Mesenchymal stem cell (in vitro differentiated cells and primary cell): ENCODE measurements at regions not wholly inside any gene's neighbourhood (a gene's known extent, or its start where the extent isn't known, plus 50 kb on each side); places are given as distances from the start of the nearest gene placed in this dataset.

ENCODE experiments used
- DNase-seq: peaks from one replicate; pipeline ENCODE4 v3.0.0-alpha.2; 2013
- H2AFZ ChIP-seq: one replicate; pipeline ENCODE4 v1.6.1; 2013; ENCODE audit warnings: low read depth, mild to moderate bottlenecking, control low read depth, inconsistent platforms, low read length, moderate library complexity
- H2AK5ac ChIP-seq: 2 replicates; pipeline ENCODE4 v1.6.1; 2013; ENCODE audit warnings: low read length, moderate library complexity, mild to moderate bottlenecking, inconsistent platforms; ENCODE audit not compliant: severe bottlenecking
- H2BK120ac ChIP-seq: one replicate; pipeline ENCODE4 v1.6.1; 2013; ENCODE audit warnings: low read depth, mild to moderate bottlenecking, inconsistent platforms, low read length, moderate library complexity
- H2BK12ac ChIP-seq, 2 experiments: one replicate each; pipeline ENCODE4 v1.6.1; 2013; ENCODE audit warnings: inconsistent platforms in 2 of 2, low read length in 2 of 2, mild to moderate bottlenecking in 2 of 2, moderate library complexity in 2 of 2, control low read depth in 1 of 2
- H2BK15ac ChIP-seq: one replicate; pipeline ENCODE4 v1.6.1; 2013; ENCODE audit warnings: mild to moderate bottlenecking, low read depth, inconsistent platforms; ENCODE audit not compliant: poor library complexity, severe bottlenecking
- H2BK5ac ChIP-seq: 2 replicates; pipeline ENCODE4 v1.6.1; 2013; ENCODE audit warnings: low read depth, mild to moderate bottlenecking, low read length, control low read depth, inconsistent platforms; ENCODE audit not compliant: poor library complexity, severe bottlenecking
- H3K14ac ChIP-seq, 2 experiments: one replicate each; pipeline ENCODE4 v1.6.1; 2013; ENCODE audit warnings: inconsistent platforms in 2 of 2, low read length in 2 of 2, control low read depth in 1 of 2, mild to moderate bottlenecking in 1 of 2, moderate library complexity in 1 of 2
- H3K18ac ChIP-seq, 2 experiments: one replicate each; pipeline ENCODE4 v1.6.1; 2013; ENCODE audit warnings: inconsistent platforms in 2 of 2, low read length in 2 of 2, control low read depth in 1 of 2, low read depth in 1 of 2, mild to moderate bottlenecking in 1 of 2
- H3K23ac ChIP-seq, 2 experiments: one replicate each; pipeline ENCODE4 v1.6.1; 2013; ENCODE audit warnings: inconsistent platforms in 2 of 2, low read length in 2 of 2, mild to moderate bottlenecking in 2 of 2, moderate library complexity in 2 of 2, control low read depth in 1 of 2
- H3K27ac ChIP-seq: 2 replicates; pipeline ENCODE4 v1.5.1; 2013; ENCODE audit warnings: mild to moderate bottlenecking, moderate library complexity, low read length, control low read depth, inconsistent platforms; ENCODE audit not compliant: poor library complexity, severe bottlenecking
- H3K27me3 ChIP-seq, 2 experiments: 2 replicates each; pipeline versions ENCODE4 v1.6.1 to v1.7.0; 2013; ENCODE audit warnings: low read length in 2 of 2, mild to moderate bottlenecking in 2 of 2, moderate library complexity in 2 of 2, control low read depth in 1 of 2, inconsistent platforms in 1 of 2; ENCODE audit not compliant: control insufficient read depth in 1 of 2, insufficient read depth in 1 of 2
- H3K36me3 ChIP-seq, 2 experiments: 2 replicates each; pipeline versions ENCODE4 v1.6.1 to v1.7.0; 2013; ENCODE audit warnings: low read length in 2 of 2, control low read depth in 1 of 2, inconsistent platforms in 1 of 2, low read depth in 1 of 2, mild to moderate bottlenecking in 1 of 2; ENCODE audit not compliant: insufficient read depth in 2 of 2, control insufficient read depth in 1 of 2
- H3K4ac ChIP-seq, 2 experiments: one replicate each; pipeline ENCODE4 v1.6.1; 2013; ENCODE audit warnings: inconsistent platforms in 2 of 2, low read length in 2 of 2, mild to moderate bottlenecking in 2 of 2, moderate library complexity in 2 of 2, control low read depth in 1 of 2, low read depth in 1 of 2
- H3K4me1 ChIP-seq: 2 replicates; pipeline ENCODE4 v1.6.1; 2013; ENCODE audit warnings: low read depth, low read length, control low read depth; ENCODE audit not compliant: control insufficient read depth, insufficient read depth
- H3K4me2 ChIP-seq: 2 replicates; pipeline ENCODE4 v1.6.1; 2013; ENCODE audit warnings: low read length, mild to moderate bottlenecking, inconsistent platforms; ENCODE audit not compliant: poor library complexity, severe bottlenecking
- H3K4me3 ChIP-seq, 2 experiments: 2 replicates each; pipeline versions ENCODE4 v1.5.1 to v1.7.0; 2013; ENCODE audit warnings: low read length in 2 of 2, mild to moderate bottlenecking in 2 of 2, control low read depth in 1 of 2, low read depth in 1 of 2; ENCODE audit not compliant: insufficient read depth in 1 of 2
- H3K79me1 ChIP-seq: replicated peaks from 2 replicates; pipeline ENCODE4 v1.6.1; 2013; ENCODE audit warnings: mild to moderate bottlenecking, control low read depth, low read length, inconsistent platforms; ENCODE audit not compliant: poor library complexity, severe bottlenecking
- H3K9ac ChIP-seq: 2 replicates; pipeline ENCODE4 v1.7.0; 2013; ENCODE audit warnings: mild to moderate bottlenecking, low read length, moderate library complexity
- H3K9me3 ChIP-seq: 2 replicates; pipeline ENCODE4 v1.7.0; 2013; ENCODE audit warnings: mild to moderate bottlenecking, low read length; ENCODE audit not compliant: control insufficient read depth
- H4K8ac ChIP-seq: one replicate; pipeline ENCODE4 v1.6.1; 2013; ENCODE audit warnings: inconsistent platforms, mild to moderate bottlenecking, low read length, moderate library complexity
- H4K91ac ChIP-seq: one replicate; pipeline ENCODE4 v1.6.1; 2013; ENCODE audit warnings: mild to moderate bottlenecking, low read length, inconsistent platforms
- WGBS: methylation state at CpG from one replicate; pipeline ENCODE4 v1.1.7; 2013; ENCODE audit warnings: mixed read lengths; 5-methylcytosine and 5-hydroxymethylcytosine counted together

GRCh38 chr11:92340839-92341238, 116.2 kb downstream of the FAT3 start:
- 89% methylated on average over 6 of the region's 6 CpGs for WGBS
- Histone ChIP-seq H2AK5ac (no peak overlapping the region), H3K79me1 (no peaks in the 10 kb centered on the region), H3K14ac (no peak overlapping the region), H3K9ac (no peak overlapping the region), H3K4me3 (no peak overlapping the region), H3K18ac (no peak overlapping the region), H2BK5ac (no peak overlapping the region), H3K4ac (no peak overlapping the region), H3K23ac (no peak overlapping the region), H3K4me1 (no peaks in the 10 kb centered on the region), H2BK12ac (no peak overlapping the region), H2BK120ac (no peak overlapping the region), H3K4me2 (no peak overlapping the region), H2AFZ (no peak overlapping the region), H2BK15ac (no peak overlapping the region), H3K27ac (no peak overlapping the region), H3K36me3 (no peaks in the 10 kb centered on the region), H3K9me3 (no peaks in the 10 kb centered on the region), H4K91ac (no peak overlapping the region), H4K8ac (no peak overlapping the region), H3K27me3 (no peaks in the 10 kb centered on the region)
- no peak for DNase-seq

- Histone ChIP-seq H2AFZ (no peak overlapping the region), H3K79me1 (no peaks in the 10 kb centered on the region), H3K14ac (no peak overlapping the region), H2BK5ac (no peak overlapping the region), H3K27ac (no peak overlapping the region), H3K9me3 (no peaks in the 10 kb centered on the region), H3K9ac (no peak overlapping the region), H3K4me1 (no peaks in the 10 kb centered on the region), H3K36me3 (no peaks in the 10 kb centered on the region), H2AK5ac (no peak overlapping the region), H3K27me3 (no peaks in the 10 kb centered on the region), H3K4me3 (no peak overlapping the region), H3K4me2 (no peak overlapping the region), H2BK15ac (no peak overlapping the region), H3K23ac (no peak overlapping the region), H2BK12ac (no peak overlapping the region), H4K91ac (no peak overlapping the region), H4K8ac (no peak overlapping the region), H3K4ac (no peak overlapping the region), H3K18ac (no peak overlapping the region), H2BK120ac (no peak overlapping the region)
- WGBS = 84% methylated on average over 8 of the region's 9 CpGs
- no peak for DNase-seq
These were observed 117.6 kb downstream of the FAT3 start for GRCh38 chr11:92342034-92342720.

GRCh38 chr11:92342886-92343285, 118.3 kb downstream of the FAT3 start:
- no peak overlapping the region for H2BK15ac ChIP-seq
- H3K36me3 ChIP-seq = no peaks in the 10 kb centered on the region
- H3K4me2 ChIP-seq = no peak overlapping the region
- H3K4ac ChIP-seq = no peak overlapping the region
- H3K9ac ChIP-seq = no peak overlapping the region
- H3K27me3 ChIP-seq = no peaks in the 10 kb centered on the region
- no peak overlapping the region for H2AK5ac ChIP-seq
- H3K18ac ChIP-seq = no peak overlapping the region
- H3K4me3 ChIP-seq = no peak overlapping the region
- H2AFZ ChIP-seq = no peak overlapping the region
- H2BK12ac ChIP-seq = no peak overlapping the region
- H3K9me3 ChIP-seq = no peaks in the 10 kb centered on the region
- H2BK5ac ChIP-seq = no peak overlapping the region
- H2BK120ac ChIP-seq = no peak overlapping the region
- H3K79me1 ChIP-seq = no peaks in the 10 kb centered on the region
- no peaks in the 10 kb centered on the region for H3K4me1 ChIP-seq
- no peak overlapping the region for H4K8ac ChIP-seq
- H3K14ac ChIP-seq = no peak overlapping the region
- no peak overlapping the region for H4K91ac ChIP-seq
- H3K27ac ChIP-seq = no peak overlapping the region
- H3K23ac ChIP-seq = no peak overlapping the region
- no peak for DNase-seq
- WGBS = 93% methylated on average over 3 of the region's 3 CpGs

- Histone ChIP-seq H2BK12ac (no peak overlapping the region), H3K79me1 (no peaks in the 10 kb centered on the region), H2BK5ac (no peak overlapping the region), H3K9me3 (no peaks in the 10 kb centered on the region), H3K36me3 (no peaks in the 10 kb centered on the region), H4K91ac (no peak overlapping the region), H3K18ac (no peak overlapping the region), H3K14ac (no peak overlapping the region), H3K4me1 (no peaks in the 10 kb centered on the region), H3K9ac (no peak overlapping the region), H4K8ac (no peak overlapping the region), H2BK120ac (no peak overlapping the region), H3K4me3 (no peak overlapping the region), H3K27me3 (no peaks in the 10 kb centered on the region), H3K23ac (no peak overlapping the region), H2BK15ac (no peak overlapping the region), H2AK5ac (peak overlapping the region; percentile 53), H3K4me2 (no peak overlapping the region), H2AFZ (no peak overlapping the region), H3K4ac (no peak overlapping the region), H3K27ac (no peak overlapping the region)
- DNase-seq = no peak
- 70% methylated on average over 3 of the region's 4 CpGs for WGBS
These were observed 121.6 kb downstream of the FAT3 start for GRCh38 chr11:92346220-92346619.
